Spleen (tissue), 7 donors: ENCODE measurements at regions not wholly inside any gene's neighbourhood (a gene's known extent, or its start where the extent isn't known, plus 50 kb on each side); places are given as distances from the start of the nearest gene placed in this dataset.

Source experiments
- CTCF ChIP-seq, 11 experiments: fragments of 200-600 bp in 7 of 11; fragments of 450-650 bp in 4 of 11; sonication (generic) in 4 of 11; IDR thresholded peaks in 8 of 11; conservative IDR thresholded peaks in 3 of 11; 1 replicate in 7 of 11; 2 replicates in 4 of 11; pipeline versions ENCODE4 v1.4.0 to v1.8.0; 2016 to 2021; ENCODE audit warnings: antibody characterized with exemption in 11 of 11, inconsistent platforms in 4 of 11, mild to moderate bottlenecking in 1 of 11
- POLR2AphosphoS5 ChIP-seq, 3 donors: sonication (generic); formaldehyde crosslinking; IDR thresholded peaks; one replicate each; pipeline ENCODE4 v1.5.1; 2017; ENCODE audit warnings: antibody characterized with exemption in 3 of 3
- donor health status: DM: no; HTN: no; CAD: no; lungs with moderate emphysema.
- donor health status: DM: no; HTN: no; CAD: no.
- donor health status: DM: no; HTN: no; CAD: no.

GRCh38 chr2:8361930-8362329, 319.9 kb upstream of the ID2 start:
- TF ChIP-seq CTCF (IDR thresholded peaks at IDR 0.05 in 8 of 11, conservative IDR thresholded peaks at IDR 0.05 in 3 of 11) (no peak), POLR2AphosphoS5 (IDR thresholded peaks at IDR 0.05) (no peak)
